HFFc6 (cell line): ENCODE measurements at regions not wholly inside any gene's neighbourhood (a gene's known extent, or its start where the extent isn't known, plus 50 kb on each side); places are given as distances from the start of the nearest gene placed in this dataset.
"Not testable (repeated sequence)": the region's sequence is repeated elsewhere in the genome, so short reads cannot be mapped to it uniquely, and the experiment has no call there.

Experiments used
- DNase-seq: peaks from one replicate; pipeline ENCODE4 v3.0.0-alpha.2; 2018
- H3K27ac Mint-ChIP-seq: 2 replicates; pipeline ENCODE4 v1.8.0; 2020; ENCODE audit warnings: mild to moderate bottlenecking, mixed read lengths
- H3K27me3 Mint-ChIP-seq: 2 replicates; pipeline ENCODE4 v1.8.0; 2021; ENCODE audit warnings: mild to moderate bottlenecking, moderate library complexity, mixed read lengths; ENCODE audit not compliant: insufficient read depth
- H3K36me3 Mint-ChIP-seq: 2 replicates; pipeline ENCODE4 v1.8.0; 2021; ENCODE audit warnings: low read depth, mixed read lengths
- H3K4me1 Mint-ChIP-seq: 2 replicates; pipeline ENCODE4 v1.8.0; 2020; ENCODE audit warnings: low read depth, mixed read lengths
- H3K4me3 Mint-ChIP-seq: 2 replicates; pipeline ENCODE4 v1.8.0; 2020; ENCODE audit warnings: mild to moderate bottlenecking, moderate library complexity, mixed read lengths
- H3K9me3 Mint-ChIP-seq: 2 replicates; pipeline ENCODE4 v1.8.0; 2020; ENCODE audit warnings: mild to moderate bottlenecking, mixed read lengths
- CTCF ChIP-seq: fragments of 200-600 bp; sonication (generic); IDR thresholded peaks from 2 replicates; pipeline ENCODE4 v1.5.0; 2021; ENCODE audit warnings: antibody characterized with exemption, mild to moderate bottlenecking

DNA sequence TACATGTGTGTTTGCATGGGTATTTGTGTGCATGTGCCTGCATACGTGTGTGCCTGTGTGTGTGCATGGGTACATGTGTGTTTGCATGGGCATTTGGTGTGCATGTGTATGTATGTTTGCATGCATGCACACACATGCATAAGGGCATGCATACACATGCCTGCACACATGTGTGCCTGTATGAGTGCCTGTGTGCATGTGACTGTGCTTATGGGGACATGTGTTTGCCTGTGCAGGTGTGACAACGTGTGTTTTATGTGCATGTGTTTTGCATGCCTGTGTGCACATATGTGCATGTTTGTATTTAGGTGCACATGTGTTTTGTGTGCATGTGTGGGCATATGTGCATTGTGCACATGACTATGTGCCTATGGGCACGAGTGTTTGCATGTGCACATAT, 165.7 kb downstream of the ERMARD start:
- TF ChIP-seq CTCF = no peak
- H3K4me3 Mint-ChIP-seq = no peak overlapping the region
- no peaks in the 10 kb centered on the region for H3K4me1 Mint-ChIP-seq
- peaks cover 10% of the 10 kb centered on the region for H3K36me3 Mint-ChIP-seq
- peaks cover 1% of the 10 kb centered on the region for H3K27me3 Mint-ChIP-seq
- no peak for DNase-seq
- H3K9me3 Mint-ChIP-seq = peaks cover 82% of the 10 kb centered on the region
- no peak overlapping the region for H3K27ac Mint-ChIP-seq

DNA sequence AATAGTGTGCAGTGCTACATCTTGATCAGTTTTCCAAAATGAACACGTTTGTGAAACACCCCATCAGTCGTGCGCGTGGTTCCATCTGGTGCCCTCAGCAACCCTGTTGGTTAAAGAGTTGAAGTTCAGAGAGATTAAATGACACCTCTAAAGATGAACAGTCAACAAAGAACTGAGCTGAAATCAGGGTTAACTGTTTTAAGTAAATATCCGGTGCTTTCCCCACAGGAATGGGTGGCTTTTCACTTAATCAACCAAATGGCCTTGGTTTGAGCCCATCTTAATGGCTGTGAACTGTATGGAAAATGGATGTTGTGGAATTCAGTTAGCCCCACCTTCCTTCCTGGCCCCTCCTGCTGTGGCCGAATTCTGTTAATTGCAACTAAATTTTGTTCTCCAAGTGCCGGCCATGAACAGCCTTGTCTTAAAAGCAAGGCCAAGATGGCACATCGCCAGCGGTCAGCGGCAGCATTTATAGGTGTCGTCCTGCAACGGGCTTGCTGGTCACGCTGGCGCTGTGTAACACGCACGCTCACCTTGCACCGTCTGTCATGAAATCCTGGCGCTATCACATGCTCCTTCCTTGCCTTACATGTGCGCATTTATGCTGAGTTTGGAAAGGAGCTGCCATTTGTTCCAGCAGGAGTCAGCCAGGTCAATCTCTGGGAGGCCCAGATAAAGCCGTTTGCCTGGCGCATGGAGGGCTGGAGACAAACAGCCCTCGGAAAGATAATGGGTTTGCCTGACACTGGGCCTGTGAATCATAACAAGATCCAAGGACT, 164.5 kb downstream of the ERMARD start:
- peaks cover 83% of the 10 kb centered on the region for H3K9me3 Mint-ChIP-seq
- H3K4me1 Mint-ChIP-seq = no peaks in the 10 kb centered on the region
- peaks cover 12% of the 10 kb centered on the region for H3K36me3 Mint-ChIP-seq

GRCh38 chr6:169913745-169914144, 162.3 kb downstream of the ERMARD start:
- not testable (repeated sequence) for DNase-seq, H3K27me3 Mint-ChIP-seq, H3K27ac Mint-ChIP-seq, H3K4me3 Mint-ChIP-seq, H3K4me1 Mint-ChIP-seq
- Mint-ChIP-seq H3K9me3 (peaks cover 77% of the 10 kb centered on the region), H3K36me3 (peaks cover 11% of the 10 kb centered on the region)

More for the DNA sequence above, 164.5 kb downstream of the ERMARD start:
- TF ChIP-seq CTCF = no peak
- DNase-seq = no peak
- no peak overlapping the region for H3K27ac Mint-ChIP-seq
- no peak overlapping the region for H3K4me3 Mint-ChIP-seq
- H3K27me3 Mint-ChIP-seq = peaks cover 1% of the 10 kb centered on the region

- Mint-ChIP-seq H3K9me3 (peaks cover 74% of the 10 kb centered on the region), H3K4me3 (no peak overlapping the region), H3K4me1 (no peaks in the 10 kb centered on the region), H3K36me3 (peaks cover 6% of the 10 kb centered on the region), H3K27me3 (no peaks in the 10 kb centered on the region; the same call in 1 of the 2 replicates), H3K27ac (no peak overlapping the region)
- TF ChIP-seq CTCF = no peak
- no peak for DNase-seq
These were observed 161.7 kb downstream of the ERMARD start for GRCh38 chr6:169913096-169913638.

DNA sequence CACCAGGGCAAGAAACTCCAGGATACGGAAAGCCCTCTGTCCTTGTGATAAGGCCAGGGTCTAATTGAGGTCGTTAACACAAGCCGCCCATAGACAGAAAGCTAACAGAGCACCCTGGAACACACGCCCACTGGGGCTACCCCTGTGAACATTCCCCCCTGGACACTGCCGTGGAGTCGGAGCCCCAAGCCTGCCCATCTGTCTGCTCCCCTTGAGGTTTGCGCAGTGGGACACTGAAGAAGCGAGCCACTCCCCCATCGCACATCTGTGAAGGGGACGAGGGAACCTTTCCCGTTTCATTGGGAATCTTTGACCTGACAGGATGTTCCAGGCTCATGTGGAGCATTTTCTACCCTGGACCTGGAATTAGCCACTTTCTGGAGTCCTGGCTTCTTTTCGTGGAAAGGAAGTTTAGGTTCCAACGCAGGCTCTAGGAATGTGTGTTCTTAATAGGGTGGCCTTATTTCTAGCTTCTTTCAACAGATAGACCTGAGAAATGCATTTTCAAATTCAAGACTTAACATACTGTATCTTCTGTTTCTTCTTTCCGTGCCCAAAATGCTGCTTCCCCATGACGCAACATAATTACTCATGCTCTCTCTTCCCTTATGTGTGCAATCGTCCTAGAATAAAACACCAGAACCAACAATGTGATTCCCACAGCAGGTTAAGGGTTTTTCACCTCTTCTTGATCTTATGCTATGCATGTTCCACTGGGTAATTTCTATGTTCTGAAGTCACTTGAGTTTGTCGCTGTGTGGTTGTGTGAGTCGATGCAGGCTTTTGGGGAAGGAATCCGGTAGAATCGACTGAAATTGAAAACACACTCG, 161.1 kb downstream of the ERMARD start:
- Mint-ChIP-seq H3K27me3 (no peaks in the 10 kb centered on the region; the same call in 1 of the 2 replicates), H3K4me3 (no peak overlapping the region), H3K9me3 (peaks cover 74% of the 10 kb centered on the region), H3K36me3 (peaks cover 4% of the 10 kb centered on the region), H3K27ac (no peak overlapping the region), H3K4me1 (no peaks in the 10 kb centered on the region)
- no peak for DNase-seq
- no peak for TF ChIP-seq CTCF
